SK-N-SH treated with all-trans-retinoic acid at 6 μM for 48 hours (cell line): ENCODE measurements at regions not wholly inside any gene's neighbourhood (a gene's known extent, or its start where the extent isn't known, plus 50 kb on each side); places are given as distances from the start of the nearest gene placed in this dataset.

Experiments
- ATAC-seq: fragments of 200-7000 bp; cut with Tn5 transposase; 3 replicates; pipeline ENCODE4 v1.9.1; 2020; ENCODE audit warnings: mild to moderate bottlenecking, moderate library complexity
- ARNTL ChIP-seq: fragments of 450-650 bp; formaldehyde crosslinking; IDR thresholded peaks from 2 replicates; pipeline ENCODE4 v1.5.0; 2020; ENCODE audit warnings: low read depth, mild to moderate bottlenecking, moderate library complexity, borderline replicate concordance
- BACH2 ChIP-seq: fragments of 250-450 bp; sonication (Bioruptor Pico); IDR thresholded peaks from 2 replicates; pipeline ENCODE4 v1.9.0; 2021; ENCODE audit warnings: mild to moderate bottlenecking, borderline replicate concordance
- CREB5 ChIP-seq: fragments of 250-450 bp; sonication (Bioruptor Pico); IDR thresholded peaks from 2 replicates; pipeline ENCODE4 v1.5.1; 2020; ENCODE audit warnings: low read depth, mild to moderate bottlenecking, moderate library complexity
- CSRNP3 ChIP-seq: fragments of 250-450 bp; sonication (Bioruptor Pico); IDR thresholded peaks from 2 replicates; pipeline ENCODE4 v1.5.1; 2021; ENCODE audit warnings: mild to moderate bottlenecking, moderate library complexity
- ESRRG ChIP-seq: fragments of 250-450 bp; sonication (Bioruptor Pico); IDR thresholded peaks from 2 replicates; pipeline ENCODE4 v1.6.1; 2021; ENCODE audit warnings: mild to moderate bottlenecking
- GLIS3 ChIP-seq: fragments of 250-450 bp; sonication (Bioruptor Pico); IDR thresholded peaks from 2 replicates; pipeline ENCODE4 v1.5.0; 2020; ENCODE audit warnings: mild to moderate bottlenecking, moderate library complexity
- ISL1 ChIP-seq: fragments of 250-450 bp; sonication (Bioruptor Pico); IDR thresholded peaks from 2 replicates; pipeline ENCODE4 v2.1.2; 2022; ENCODE audit warnings: mild to moderate bottlenecking, moderate library complexity
- OSR1 ChIP-seq: fragments of 250-450 bp; sonication (Bioruptor Pico); IDR thresholded peaks from 2 replicates; pipeline ENCODE4 v1.8.0; 2022; ENCODE audit warnings: moderate library complexity, mild to moderate bottlenecking, inconsistent platforms
- PATZ1 ChIP-seq: fragments of 250-450 bp; sonication (Bioruptor Pico); IDR thresholded peaks from 2 replicates; pipeline ENCODE4 v1.8.0; 2020; ENCODE audit warnings: mild to moderate bottlenecking, moderate library complexity, borderline replicate concordance
- POU6F1 ChIP-seq: fragments of 250-450 bp; sonication (Bioruptor Pico); IDR thresholded peaks from 2 replicates; pipeline ENCODE4 v1.8.0; 2021; ENCODE audit warnings: low read depth, mild to moderate bottlenecking, moderate library complexity, borderline replicate concordance
- RARB ChIP-seq: fragments of 250-450 bp; sonication (Bioruptor Pico); IDR thresholded peaks from 2 replicates; pipeline ENCODE4 v1.8.0; 2021; ENCODE audit warnings: mild to moderate bottlenecking, moderate library complexity
- SNAI2 ChIP-seq: fragments of 250-450 bp; sonication (Bioruptor Pico); IDR thresholded peaks from 2 replicates; pipeline ENCODE4 v1.5.0; 2020; ENCODE audit warnings: mild to moderate bottlenecking, moderate library complexity
- TCF4 ChIP-seq: fragments of 250-450 bp; sonication (Bioruptor Pico); IDR thresholded peaks from 2 replicates; pipeline ENCODE4 v1.8.0; 2021; ENCODE audit warnings: mild to moderate bottlenecking, moderate library complexity, borderline replicate concordance
- ZC3H10 ChIP-seq: fragments of 250-450 bp; sonication (Bioruptor Pico); IDR thresholded peaks from 2 replicates; pipeline ENCODE4 v1.5.1; 2021; ENCODE audit warnings: mild to moderate bottlenecking, moderate library complexity
- ZFP3 ChIP-seq: fragments of 250-450 bp; sonication (Bioruptor Pico); IDR thresholded peaks from 2 replicates; pipeline ENCODE4 v1.5.0; 2020; ENCODE audit warnings: mild to moderate bottlenecking, moderate library complexity
- ZFP30 ChIP-seq: fragments of 450-650 bp; formaldehyde crosslinking; IDR thresholded peaks from 2 replicates; pipeline ENCODE4 v1.5.0; 2022; ENCODE audit warnings: mild to moderate bottlenecking, moderate library complexity
- ZNF565 ChIP-seq: fragments of 450-650 bp; formaldehyde crosslinking; conservative IDR thresholded peaks from 2 replicates; pipeline ENCODE4 v1.5.0; 2020; ENCODE audit warnings: low read depth, mild to moderate bottlenecking, moderate library complexity
- ZNF70 ChIP-seq: fragments of 450-650 bp; formaldehyde crosslinking; IDR thresholded peaks from 2 replicates; pipeline ENCODE4 v1.5.0; 2020; ENCODE audit warnings: mild to moderate bottlenecking, moderate library complexity
- ZNF8 ChIP-seq: fragments of 450-650 bp; formaldehyde crosslinking; IDR thresholded peaks from 2 replicates; pipeline ENCODE4 v1.5.0; 2020; ENCODE audit warnings: mild to moderate bottlenecking, moderate library complexity

- TF ChIP-seq TCF4, result no peak
- TF ChIP-seq, all 23 proteins: peak for 0
Observed at GRCh38 chr6:117110146-117110545, 155.2 kb upstream of the VGLL2 start (continued).

GRCh38 chr6:117110737-117111136 lies 154.6 kb upstream of the VGLL2 start:
- no peak for ATAC-seq
- no peak for TF ChIP-seq ISL1 (CRISPR knock-in tag)
- no peak for TF ChIP-seq ZFP30 (CRISPR knock-in tag)
- no peak for TF ChIP-seq OSR1 (CRISPR knock-in tag)
- TF ChIP-seq BACH2, result no peak
- no peak for TF ChIP-seq POU6F1 (CRISPR knock-in tag)
- no peak for TF ChIP-seq ZFP3 (CRISPR knock-in tag)
- TF ChIP-seq CREB5 (CRISPR knock-in tag), result no peak
- TF ChIP-seq ZNF8 (CRISPR knock-in tag), result no peak

- no peak for ATAC-seq
- TF ChIP-seq CSRNP3 (no peak), ZNF565 (CRISPR knock-in tag) (no peak), CREB5 (CRISPR knock-in tag) (no peak)
Observed at GRCh38 chr6:117117652-117118051, 147.7 kb upstream of the VGLL2 start.

GRCh38 chr6:117118490-117118889 lies 146.9 kb upstream of the VGLL2 start:
- TF ChIP-seq PATZ1 (CRISPR knock-in tag), result no peak
- no peak for TF ChIP-seq CREB5 (CRISPR knock-in tag)
- no peak for TF ChIP-seq OSR1 (CRISPR knock-in tag)
- TF ChIP-seq BACH2, result no peak
- no peak for TF ChIP-seq ARNTL (CRISPR knock-in tag)
- TF ChIP-seq SNAI2 (CRISPR knock-in tag), result no peak
- no peak for TF ChIP-seq CSRNP3
- no peak for TF ChIP-seq ZNF8 (CRISPR knock-in tag)
- no peak for TF ChIP-seq TCF4
- TF ChIP-seq POU6F1 (CRISPR knock-in tag), result no peak
- TF ChIP-seq ZNF565 (CRISPR knock-in tag), result no peak
- TF ChIP-seq ESRRG (CRISPR knock-in tag), result no peak
- TF ChIP-seq GLIS3 (CRISPR knock-in tag), result no peak
- TF ChIP-seq ZNF70, result no peak
- TF ChIP-seq ZFP30 (CRISPR knock-in tag), result no peak
- no peak for TF ChIP-seq ZC3H10 (CRISPR knock-in tag)
- no peak for TF ChIP-seq RARB (CRISPR knock-in tag)
- no peak for TF ChIP-seq ISL1 (CRISPR knock-in tag)
- no peak for ATAC-seq
